ENCODE measurements at regions not wholly inside any gene's neighbourhood (a gene's known extent, or its start where the extent isn't known, plus 50 kb on each side); places are given as distances from the start of the nearest gene placed in this dataset.

GRCh38 chrX:69229436-69229835, 64.2 kb upstream of the PJA1 start:
- DNase-seq (ENCODE audit: low spot score), result no peak
- Histone ChIP-seq H3K27ac (no peak overlapping the region), H3K27me3 (replicated peaks; ENCODE audit: insufficient read depth) (no peaks in the 10 kb centered on the region), H3K4me3 (no peak overlapping the region), H3K36me3 (no peaks in the 10 kb centered on the region), H3K4me1 (ENCODE audit: control insufficient read depth in 1 of 2, low read depth in 2 of 2) (no peaks in the 10 kb centered on the region), H3K9me3 (no peaks in the 10 kb centered on the region)
- no peak for ATAC-seq (ENCODE audit: insufficient number of reproducible peaks, low FRiP score, low read depth)
- TF ChIP-seq, protein P1, sequence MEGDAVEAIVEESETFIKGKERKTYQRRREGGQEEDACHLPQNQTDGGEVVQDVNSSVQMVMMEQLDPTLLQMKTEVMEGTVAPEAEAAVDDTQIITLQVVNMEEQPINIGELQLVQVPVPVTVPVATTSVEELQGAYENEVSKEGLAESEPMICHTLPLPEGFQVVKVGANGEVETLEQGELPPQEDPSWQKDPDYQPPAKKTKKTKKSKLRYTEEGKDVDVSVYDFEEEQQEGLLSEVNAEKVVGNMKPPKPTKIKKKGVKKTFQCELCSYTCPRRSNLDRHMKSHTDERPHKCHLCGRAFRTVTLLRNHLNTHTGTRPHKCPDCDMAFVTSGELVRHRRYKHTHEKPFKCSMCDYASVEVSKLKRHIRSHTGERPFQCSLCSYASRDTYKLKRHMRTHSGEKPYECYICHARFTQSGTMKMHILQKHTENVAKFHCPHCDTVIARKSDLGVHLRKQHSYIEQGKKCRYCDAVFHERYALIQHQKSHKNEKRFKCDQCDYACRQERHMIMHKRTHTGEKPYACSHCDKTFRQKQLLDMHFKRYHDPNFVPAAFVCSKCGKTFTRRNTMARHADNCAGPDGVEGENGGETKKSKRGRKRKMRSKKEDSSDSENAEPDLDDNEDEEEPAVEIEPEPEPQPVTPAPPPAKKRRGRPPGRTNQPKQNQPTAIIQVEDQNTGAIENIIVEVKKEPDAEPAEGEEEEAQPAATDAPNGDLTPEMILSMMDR (IDR thresholded peaks at IDR 0.05), result no peak

- no peaks in the 10 kb centered on the region for H3K36me3 ChIP-seq
- no peak overlapping the region for H3K27ac ChIP-seq
- no peak overlapping the region for H3K4me3 ChIP-seq
- TF ChIP-seq, protein P1 (IDR thresholded peaks at IDR 0.05), result no peak
- ATAC-seq (ENCODE audit: insufficient number of reproducible peaks, low FRiP score, low read depth) (no peak), DNase-seq (ENCODE audit: low spot score) (no peak)
- no peaks in the 10 kb centered on the region for H3K9me3 ChIP-seq
- H3K4me1 ChIP-seq (ENCODE audit: control insufficient read depth in 1 of 2, low read depth in 2 of 2), result no peaks in the 10 kb centered on the region
- no peaks in the 10 kb centered on the region for H3K27me3 ChIP-seq (replicated peaks; ENCODE audit: insufficient read depth)
Measured at GRCh38 chrX:69228732-69229131, 63.5 kb upstream of the PJA1 start.

- ATAC-seq (ENCODE audit: insufficient number of reproducible peaks, low FRiP score, low read depth) (no peak), DNase-seq (ENCODE audit: low spot score) (no peak)
- TF ChIP-seq, protein P1 (IDR thresholded peaks at IDR 0.05), result no peak
- Histone ChIP-seq H3K4me3 (no peak overlapping the region), H3K36me3 (no peaks in the 10 kb centered on the region), H3K9me3 (no peaks in the 10 kb centered on the region), H3K27ac (no peak overlapping the region), H3K27me3 (replicated peaks; ENCODE audit: insufficient read depth) (no peaks in the 10 kb centered on the region), H3K4me1 (ENCODE audit: control insufficient read depth in 1 of 2, low read depth in 2 of 2) (no peaks in the 10 kb centered on the region)
Measured at GRCh38 chrX:69226459-69227158, 61.4 kb upstream of the PJA1 start.

DNA sequence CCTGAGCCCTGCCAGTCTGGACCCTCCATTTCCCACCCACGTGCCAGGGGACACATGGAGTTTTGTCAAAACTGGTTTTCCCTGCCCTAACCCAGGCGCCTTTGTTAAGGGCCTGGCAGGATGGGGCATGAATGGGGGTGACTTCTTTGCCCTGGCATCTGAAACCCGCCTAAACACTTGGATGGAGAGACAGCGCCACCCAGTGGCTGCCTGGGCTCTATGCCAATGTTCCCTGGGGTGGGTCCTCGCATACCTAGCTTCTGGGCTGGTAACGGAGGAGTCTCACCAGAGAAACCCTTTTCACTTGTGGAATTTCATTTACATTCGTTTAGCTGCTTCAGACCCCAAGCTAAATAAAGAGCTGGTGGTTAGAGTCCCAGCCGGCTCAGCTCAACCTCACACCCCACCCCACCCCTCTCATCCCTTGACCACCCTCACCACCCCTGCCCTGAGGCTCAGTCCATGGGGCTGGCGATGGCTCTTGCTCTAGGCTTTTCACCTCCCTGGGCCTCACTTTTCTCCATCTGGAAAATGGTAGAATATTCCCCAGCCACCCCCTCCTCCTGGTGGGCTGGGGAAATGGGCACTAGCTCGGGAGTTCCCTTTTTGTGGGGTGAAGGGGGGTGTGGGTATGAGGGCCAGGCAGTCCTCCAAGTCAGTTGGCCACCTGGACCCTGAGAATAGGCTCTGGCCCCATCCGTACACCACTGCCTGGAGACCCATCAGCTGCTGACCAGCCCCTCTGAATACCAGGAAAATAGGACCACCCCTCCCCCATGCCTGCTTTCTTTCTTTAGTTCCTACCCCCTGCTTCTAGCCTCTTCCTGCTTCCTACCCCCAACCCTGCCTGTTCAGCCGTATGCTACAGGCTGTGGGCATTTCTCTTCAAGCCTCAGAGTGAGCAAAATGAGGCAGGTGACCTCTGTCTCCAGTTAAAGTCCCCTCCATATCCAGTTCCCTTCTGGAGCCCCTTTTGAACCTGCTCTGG, 57.1 kb upstream of the PJA1 start:
- Histone ChIP-seq H3K9me3 (no peaks in the 10 kb centered on the region), H3K27ac (no peak overlapping the region), H3K4me1 (ENCODE audit: control insufficient read depth in 1 of 2, low read depth in 2 of 2) (no peaks in the 10 kb centered on the region), H3K27me3 (replicated peaks; ENCODE audit: insufficient read depth) (no peaks in the 10 kb centered on the region), H3K4me3 (no peak overlapping the region), H3K36me3 (no peaks in the 10 kb centered on the region)
- TF ChIP-seq, protein P1 (IDR thresholded peaks at IDR 0.05), result peak; percentile 58
- ATAC-seq (ENCODE audit: insufficient number of reproducible peaks, low FRiP score, low read depth), result no peak
- peak; percentile 6 for DNase-seq (ENCODE audit: low spot score)

Data from thoracic aorta (tissue), 2 donors.